Posterior vena cava (tissue), 2 donors: ENCODE measurements at regions not wholly inside any gene's neighbourhood (a gene's known extent, or its start where the extent isn't known, plus 50 kb on each side); places are given as distances from the start of the nearest gene placed in this dataset.

ENCODE experiments used
- DNase-seq: peaks from one replicate; pipeline ENCODE4 v3.0.0-alpha.2; 2020; ENCODE audit warnings: low spot score
- intact Hi-C, 2 donors: fragments of 100-400 bp; cut with DNase I; formaldehyde crosslinking; loops; one replicate each; pipeline versions ENCODE4 v1.14.1 to v1.14.2; 2022 to 2023
- donor health status: DM: yes; HTN: yes; CAD: no.
- donor health status: DM: yes; HTN: yes; CAD: no.

- no peak for DNase-seq
- intact Hi-C loops: no loop called here
Measured at GRCh38 chr17:83144421-83145357, 65.3 kb downstream of the METRNL start.

GRCh38 chr17:83145358-83145738 lies 65.9 kb downstream of the METRNL start:
- intact Hi-C loops: no loop called here

GRCh38 chr17:83145831-83146230 lies 66.4 kb downstream of the METRNL start:
- intact Hi-C loops: no loop called here
- DNase-seq: no peak

More at GRCh38 chr17:83145358-83145738, 65.9 kb downstream of the METRNL start:
- no peak for DNase-seq

- no peak for DNase-seq
- intact Hi-C loops: no loop called here
Measured at GRCh38 chr17:83146347-83146746, 66.9 kb downstream of the METRNL start.

GRCh38 chr17:83147280-83147679 lies 67.9 kb downstream of the METRNL start:
- no peak for DNase-seq
- intact Hi-C loops: no loop called here

- DNase-seq: peak; percentile 73
- intact Hi-C loops: no loop called here
Measured at GRCh38 chr17:83148317-83149028, 69.1 kb downstream of the METRNL start.

GRCh38 chr17:83149029-83149725 lies 69.8 kb downstream of the METRNL start:
- no peak for DNase-seq
- intact Hi-C loops: no loop called here

GRCh38 chr17:83149761-83150251 lies 70.4 kb downstream of the METRNL start:
- DNase-seq: peak; percentile 70
- intact Hi-C loops: no loop called here

GRCh38 chr17:83150369-83151055 lies 71.1 kb downstream of the METRNL start:
- DNase-seq: peak; percentile 43
- intact Hi-C loops: no loop called here

- intact Hi-C loops: no loop called here
- peak; percentile 79 for DNase-seq
Measured at GRCh38 chr17:83151056-83151441, 71.6 kb downstream of the METRNL start.

- DNase-seq: peak; percentile 74
- intact Hi-C loops: no loop called here
Measured at GRCh38 chr17:83151442-83152226, 72.2 kb downstream of the METRNL start.

GRCh38 chr17:83152227-83152744 lies 72.9 kb downstream of the METRNL start:
- intact Hi-C loops: no loop called here
- no peak for DNase-seq

- intact Hi-C loops: no loop called here
- peak; percentile 89 for DNase-seq
Measured at GRCh38 chr17:83152745-83153611, 73.6 kb downstream of the METRNL start.

- intact Hi-C loops: no loop called here
- DNase-seq: no peak
Measured at GRCh38 chr17:83153681-83154310, 74.4 kb downstream of the METRNL start.

GRCh38 chr17:83154311-83155127 lies 75.1 kb downstream of the METRNL start:
- DNase-seq: peak; percentile 70
- intact Hi-C loops: no loop called here
